HG03575 (cell line): ENCODE measurements at regions not wholly inside any gene's neighbourhood (a gene's known extent, or its start where the extent isn't known, plus 50 kb on each side); places are given as distances from the start of the nearest gene placed in this dataset.
"Not testable (repeated sequence)": the region's sequence is repeated elsewhere in the genome, so short reads cannot be mapped to it uniquely, and the experiment has no call there.

ENCODE experiments used
- ATAC-seq: cut with Tn5 transposase; IDR thresholded peaks from one replicate; pipeline ENCODE4 v1.9.1; 2021; ENCODE audit not compliant: unreplicated experiment, insufficient number of reproducible peaks, low FRiP score; ENCODE audit errors: extremely low read depth

DNA sequence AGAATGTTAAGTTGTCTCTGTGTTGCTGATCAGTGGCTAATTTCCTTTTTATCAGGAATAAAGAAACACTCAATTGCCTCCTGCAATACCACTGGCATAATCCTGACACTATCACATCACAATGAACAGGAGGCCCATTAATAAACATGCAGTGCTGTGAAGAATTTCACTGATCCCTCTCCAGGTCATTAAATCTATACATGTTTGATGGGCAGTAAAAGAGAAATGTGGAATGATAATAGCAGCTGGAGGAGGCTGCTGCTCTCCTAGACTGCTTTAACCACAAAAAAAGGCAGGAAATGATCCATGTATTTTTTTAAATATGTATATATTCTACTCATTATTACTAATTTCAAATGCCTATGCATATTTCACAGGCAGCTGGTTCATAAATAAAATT, 202.1 kb downstream of the CENPC start:
- no peak for ATAC-seq

DNA sequence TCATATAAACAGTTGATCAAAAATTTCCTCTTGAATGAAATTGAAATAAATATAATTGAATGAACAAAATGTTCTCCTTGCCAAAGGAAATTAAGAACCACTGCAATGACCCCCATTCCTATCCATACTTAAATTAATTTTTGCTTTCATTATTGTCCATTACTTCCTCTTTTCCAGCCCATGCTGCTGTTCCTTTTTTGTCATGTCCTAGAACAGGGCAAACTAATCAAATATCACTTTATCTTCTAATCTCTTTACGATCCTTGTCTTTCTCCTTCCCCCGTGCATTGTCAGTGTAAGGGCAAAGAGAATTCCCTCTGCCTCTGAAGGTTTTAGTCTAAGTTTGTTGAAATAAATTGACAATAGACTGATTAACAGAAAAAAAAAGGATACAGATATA, 203.0 kb downstream of the CENPC start:
- ATAC-seq, result no peak

DNA sequence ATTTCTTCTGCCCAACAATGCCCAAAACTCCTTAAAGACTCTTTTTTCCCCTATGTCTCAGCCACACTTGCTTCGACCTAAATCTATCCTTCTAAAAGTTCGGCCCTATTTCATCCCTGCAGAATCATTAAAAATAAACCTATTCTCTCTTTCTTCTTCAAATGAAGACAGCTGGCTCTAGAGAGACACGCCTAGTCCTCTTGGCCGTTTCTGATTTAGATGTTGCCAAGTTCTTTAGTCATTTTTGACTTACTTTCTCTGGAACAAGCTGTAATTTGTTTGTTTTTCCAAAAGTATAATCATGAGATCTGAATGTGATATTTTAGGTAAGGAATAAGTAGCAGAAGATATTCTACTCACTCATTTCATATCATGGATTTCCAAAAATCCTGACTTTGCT, 211.6 kb downstream of the CENPC start:
- no peak for ATAC-seq

DNA sequence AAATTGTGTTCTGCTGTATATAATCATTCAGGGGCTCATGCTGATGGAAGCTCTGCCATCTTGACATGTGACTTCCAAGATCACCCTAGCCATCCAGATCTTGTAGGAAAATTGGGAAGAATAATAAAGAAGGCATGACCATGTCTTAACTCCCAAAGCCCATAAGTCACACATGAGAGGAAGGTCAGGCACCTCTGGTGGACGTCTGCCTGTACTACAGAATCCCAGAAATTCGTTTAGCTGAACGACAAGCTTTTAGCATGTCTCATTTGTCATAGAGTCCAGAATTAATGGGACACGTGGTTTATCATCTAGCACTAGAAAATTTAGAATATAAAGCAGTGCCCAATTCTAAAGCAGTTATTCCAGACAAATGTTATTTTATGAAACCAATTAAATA, 212.7 kb downstream of the CENPC start:
- ATAC-seq, result no peak

DNA sequence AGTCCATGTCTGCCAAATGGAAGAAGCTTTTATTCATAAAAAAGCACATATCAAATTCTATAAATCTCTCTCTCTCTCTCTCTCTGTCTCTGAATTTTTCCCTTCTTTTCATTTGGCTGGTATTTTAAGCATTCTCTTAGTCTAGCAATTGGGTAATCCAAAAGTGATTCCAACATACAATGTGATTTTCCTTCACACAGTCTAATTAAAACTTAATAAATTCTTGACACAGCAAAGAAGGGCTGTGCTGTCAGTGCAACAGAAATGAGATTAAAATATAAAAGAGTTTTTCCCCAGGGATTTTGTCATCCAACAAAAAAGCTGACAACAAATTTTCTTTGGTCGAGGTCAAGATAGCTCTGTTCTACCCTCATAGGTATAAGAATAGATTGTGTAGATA, 216.9 kb downstream of the CENPC start:
- no peak for ATAC-seq

DNA sequence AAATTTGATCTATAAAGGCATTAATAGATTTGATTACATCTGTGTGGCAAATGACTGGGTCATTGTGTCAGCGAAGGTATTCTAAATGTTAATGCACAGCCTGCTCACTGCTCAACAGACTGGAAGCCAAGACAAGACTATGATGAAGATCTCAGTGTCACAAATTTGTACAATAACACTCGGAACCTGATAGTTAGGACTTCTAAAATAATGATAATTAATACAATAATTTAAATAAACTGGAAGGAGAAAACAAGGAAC, 217.4 kb downstream of the CENPC start:
- ATAC-seq, result no peak

DNA sequence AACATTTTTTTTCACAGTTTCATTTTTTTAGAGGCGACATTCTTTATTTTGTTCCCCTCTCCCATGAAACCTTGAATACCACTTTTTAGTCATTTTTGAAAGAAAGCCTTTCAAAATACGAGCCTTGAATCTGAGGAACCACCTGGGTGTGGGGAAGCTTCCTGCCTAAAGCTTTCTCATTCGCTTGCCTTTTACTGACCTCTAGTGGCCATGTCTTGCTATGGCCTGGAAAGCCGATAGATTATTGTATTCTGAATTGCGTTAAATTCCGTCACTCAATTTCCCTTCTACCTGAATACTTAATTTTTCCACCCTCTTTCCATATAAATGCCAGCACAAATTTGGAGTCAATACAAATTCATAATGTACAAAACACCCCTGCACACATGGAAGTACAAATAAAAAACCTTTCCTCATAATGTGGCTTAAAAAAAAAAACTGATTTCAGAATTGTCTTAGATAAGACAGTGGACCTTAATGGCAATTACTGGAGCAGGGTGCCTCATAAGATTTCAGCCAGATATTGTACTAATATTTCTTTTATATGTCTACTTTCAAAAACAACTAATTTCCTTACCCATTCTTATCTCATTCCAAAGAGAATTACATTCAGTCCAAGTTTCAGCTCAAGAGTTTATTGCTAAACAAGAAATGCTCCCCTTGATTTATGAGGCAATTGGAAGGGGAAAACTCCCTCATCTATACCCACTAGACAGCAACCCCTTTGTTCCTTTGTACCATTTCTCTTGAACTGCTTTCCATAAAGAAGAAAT, 217.9 kb downstream of the CENPC start:
- peak; percentile 97 for ATAC-seq

DNA sequence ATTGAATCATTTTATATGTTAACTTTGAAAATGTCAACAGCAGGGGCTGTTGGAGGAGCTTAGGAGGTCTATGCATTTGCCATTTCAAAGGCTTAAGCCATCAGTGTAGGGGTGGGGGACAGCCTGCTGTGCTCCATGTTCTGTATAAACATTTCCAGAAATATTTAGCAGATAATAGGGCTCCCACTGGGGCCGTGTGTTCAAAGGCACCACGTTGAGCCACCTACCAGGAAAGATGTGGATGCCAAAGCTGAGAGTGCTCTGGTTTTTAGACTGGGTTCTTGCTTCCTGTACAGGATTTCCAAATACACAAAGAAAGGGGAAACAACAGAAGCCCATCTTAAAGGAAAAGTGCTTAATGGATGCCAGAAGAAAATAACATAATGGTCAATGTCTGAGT, 219.5 kb downstream of the CENPC start:
- ATAC-seq, result no peak

DNA sequence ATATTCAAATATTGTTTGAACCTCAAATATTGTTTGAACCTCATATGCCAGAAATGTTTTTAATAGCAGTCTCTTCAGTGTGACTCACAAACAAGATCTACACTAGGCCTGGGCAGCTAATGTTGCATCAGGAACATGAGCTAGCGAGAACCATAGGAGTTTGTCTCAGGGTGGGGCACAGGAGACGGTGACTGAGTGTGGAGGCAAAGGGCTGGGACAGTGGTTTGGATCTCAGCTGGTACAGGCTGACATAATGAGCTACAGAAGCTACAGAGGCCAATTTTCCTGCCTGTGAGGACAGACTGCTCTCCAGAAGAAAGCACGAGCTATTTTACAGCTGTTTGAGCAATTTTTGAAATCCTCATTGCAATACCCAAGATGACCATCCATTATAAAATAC, 224.7 kb downstream of the CENPC start:
- ATAC-seq, result no peak

DNA sequence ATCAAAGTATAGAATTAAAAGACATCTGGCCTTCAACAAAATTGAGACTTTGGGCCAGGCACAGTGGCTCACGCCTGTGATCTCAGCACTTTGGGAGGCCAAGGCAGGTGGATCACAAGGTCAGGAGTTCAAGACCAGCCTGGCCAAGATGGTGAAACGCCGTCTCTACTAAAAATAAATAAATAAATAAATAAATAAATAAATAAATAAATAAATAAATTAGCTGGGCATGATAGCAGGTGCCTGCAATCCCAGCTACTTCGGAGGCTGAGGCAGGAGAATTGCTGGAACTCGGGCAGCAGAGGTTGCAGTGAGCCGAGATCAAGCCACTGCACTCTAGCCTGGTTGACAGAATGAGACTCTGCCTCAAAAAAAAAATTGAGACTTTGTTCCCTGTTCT, 225.7 kb downstream of the CENPC start:
- ATAC-seq, result not testable (repeated sequence)

DNA sequence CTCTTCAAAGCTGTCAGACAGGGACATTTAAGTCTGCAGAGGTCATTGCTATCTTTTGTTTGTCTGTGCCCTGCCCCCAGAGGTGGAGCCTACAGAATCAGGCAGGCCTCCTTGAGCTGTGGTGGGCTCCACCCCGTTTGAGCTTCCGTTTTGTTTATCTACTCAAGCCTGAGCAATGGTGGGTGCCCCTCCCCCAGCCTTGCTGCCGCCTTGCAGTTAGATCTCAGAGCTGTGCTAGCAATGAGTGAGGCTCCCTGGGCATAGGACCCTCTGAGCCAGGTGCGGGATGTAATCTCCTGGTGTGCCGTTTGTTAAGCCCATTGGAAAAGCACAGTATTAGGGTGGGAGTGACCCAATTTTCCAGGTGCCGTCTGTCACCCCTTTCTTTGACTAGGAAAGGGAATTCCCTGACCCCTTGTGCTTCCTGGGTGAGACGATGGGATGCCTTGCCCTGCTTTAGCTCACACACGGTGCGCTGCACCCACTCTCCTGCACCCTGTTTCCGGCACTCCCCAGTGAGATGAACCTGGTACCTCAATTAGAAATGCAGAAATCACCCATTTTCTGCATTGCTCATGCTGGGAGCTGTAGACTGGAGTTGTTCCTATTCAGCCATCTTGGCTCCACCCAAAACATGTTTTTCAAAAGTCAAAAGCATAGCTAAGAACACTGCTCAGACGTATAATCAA, 244.7 kb downstream of the CENPC start:
- ATAC-seq, result not testable (repeated sequence)

DNA sequence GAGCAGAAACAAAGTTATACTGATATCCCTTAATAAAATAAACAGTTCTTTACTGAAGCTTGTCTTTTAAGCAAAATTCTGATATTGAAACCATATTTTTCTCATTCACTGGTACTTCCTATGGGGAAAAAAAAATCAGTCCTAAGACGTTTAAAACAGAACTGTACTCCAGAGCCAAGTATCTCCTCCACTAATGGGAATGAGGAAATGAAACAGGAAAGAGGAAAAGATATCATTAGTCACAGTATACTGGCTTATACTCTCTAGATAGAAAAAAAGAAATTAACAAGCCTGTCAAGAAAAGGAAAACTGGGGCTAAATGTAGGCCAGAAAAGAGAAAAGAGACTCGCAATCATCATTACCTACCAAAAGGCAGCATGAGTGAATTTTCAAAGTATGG, 252.7 kb downstream of the CENPC start:
- no peak for ATAC-seq

DNA sequence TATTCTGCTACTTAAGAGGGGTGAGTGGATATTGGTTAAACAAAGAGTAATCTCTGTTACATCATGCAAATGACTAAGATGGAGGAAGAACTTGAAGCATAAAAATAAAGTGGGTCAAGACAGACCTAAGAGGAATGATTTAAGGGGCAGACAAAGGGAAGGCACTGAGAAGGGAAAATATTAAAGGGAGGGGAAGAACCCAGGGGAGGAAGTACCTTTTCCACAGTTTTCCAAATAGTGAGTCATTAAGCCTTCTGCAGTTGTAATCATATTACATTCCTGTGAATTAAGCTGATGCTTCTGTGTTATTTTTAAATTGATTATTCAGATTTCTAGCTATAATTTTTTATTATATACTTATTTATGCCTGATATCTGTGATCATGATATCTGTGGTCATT, 253.3 kb downstream of the CENPC start:
- no peak for ATAC-seq

DNA sequence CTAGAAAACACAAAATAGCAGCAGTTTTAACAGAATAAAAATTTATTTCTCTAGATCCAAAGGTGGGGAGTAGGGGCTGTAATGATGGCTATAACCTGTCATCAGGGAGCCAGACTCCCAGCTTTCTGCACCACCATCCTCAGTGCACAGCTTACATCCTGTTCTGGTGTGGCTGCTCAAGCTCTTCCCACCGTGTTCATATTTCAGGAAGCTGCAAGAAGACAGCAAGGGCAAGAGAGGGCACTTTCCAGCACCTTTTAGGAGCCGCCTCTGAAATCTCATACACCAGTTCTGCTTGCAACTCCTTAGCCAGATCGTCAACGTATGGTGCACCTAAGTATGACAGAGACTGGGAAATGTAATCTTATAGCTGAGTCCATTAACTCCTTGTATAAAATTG, 253.7 kb downstream of the CENPC start:
- ATAC-seq, result no peak

DNA sequence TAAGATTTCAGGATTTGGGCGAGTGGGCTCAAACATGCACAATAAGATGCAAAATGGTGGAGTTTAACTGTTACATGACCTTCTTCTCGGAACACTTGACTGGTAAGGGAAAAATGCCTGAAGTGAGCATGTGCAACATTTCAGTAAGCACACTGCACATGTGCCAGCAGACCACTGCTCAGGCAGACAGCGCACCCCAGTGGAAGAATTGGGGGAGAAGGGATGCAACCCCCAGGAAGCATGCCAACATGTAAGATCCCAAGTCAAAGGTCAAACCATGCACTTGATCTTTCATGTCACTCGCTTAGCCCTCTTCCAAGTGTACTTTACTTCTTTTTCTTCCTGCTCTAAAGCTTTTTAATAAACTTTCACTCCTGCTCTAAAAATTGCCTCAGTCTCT, 256.3 kb downstream of the CENPC start:
- no peak for ATAC-seq

DNA sequence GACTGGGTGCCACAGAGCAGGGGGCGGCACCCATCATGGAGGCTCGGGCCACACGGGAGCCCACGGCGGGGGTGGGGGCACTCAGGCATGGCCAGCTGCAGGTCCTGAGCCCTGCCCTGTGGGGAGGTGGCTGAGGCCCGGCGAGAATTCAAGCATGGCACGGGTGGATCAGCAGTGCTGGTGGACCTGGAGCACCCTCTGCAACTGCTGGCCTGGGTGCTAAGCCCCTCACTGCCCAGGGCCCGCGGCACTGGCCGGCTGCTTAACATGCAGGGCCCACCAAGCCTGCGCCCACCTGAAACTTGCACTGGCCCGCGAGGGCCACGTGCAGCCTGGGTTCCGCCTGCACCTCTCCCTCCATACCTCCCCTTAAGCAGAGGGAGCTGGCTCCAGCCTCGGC, 258.6 kb downstream of the CENPC start:
- ATAC-seq, result no peak

DNA sequence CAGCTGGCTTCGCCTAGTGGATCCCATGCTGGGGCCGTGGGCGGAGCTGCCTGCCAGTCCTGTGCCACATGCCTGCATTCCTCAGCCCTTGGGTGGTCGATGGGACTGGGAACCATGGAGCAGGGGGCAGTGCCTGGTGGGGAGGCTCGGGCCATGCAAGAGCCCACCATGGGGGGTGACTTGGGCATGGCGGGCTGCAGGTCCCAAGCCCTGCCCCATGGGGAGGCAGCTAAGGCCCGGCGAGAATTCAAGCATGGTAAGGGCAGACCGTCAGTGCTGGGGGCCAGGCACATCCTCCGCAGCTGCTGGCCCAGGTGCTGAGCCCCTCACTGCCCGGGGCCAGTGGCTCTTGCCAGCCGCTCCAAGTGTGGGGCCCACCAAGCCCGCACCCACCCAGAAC, 262.6 kb downstream of the CENPC start:
- ATAC-seq, result no peak

DNA sequence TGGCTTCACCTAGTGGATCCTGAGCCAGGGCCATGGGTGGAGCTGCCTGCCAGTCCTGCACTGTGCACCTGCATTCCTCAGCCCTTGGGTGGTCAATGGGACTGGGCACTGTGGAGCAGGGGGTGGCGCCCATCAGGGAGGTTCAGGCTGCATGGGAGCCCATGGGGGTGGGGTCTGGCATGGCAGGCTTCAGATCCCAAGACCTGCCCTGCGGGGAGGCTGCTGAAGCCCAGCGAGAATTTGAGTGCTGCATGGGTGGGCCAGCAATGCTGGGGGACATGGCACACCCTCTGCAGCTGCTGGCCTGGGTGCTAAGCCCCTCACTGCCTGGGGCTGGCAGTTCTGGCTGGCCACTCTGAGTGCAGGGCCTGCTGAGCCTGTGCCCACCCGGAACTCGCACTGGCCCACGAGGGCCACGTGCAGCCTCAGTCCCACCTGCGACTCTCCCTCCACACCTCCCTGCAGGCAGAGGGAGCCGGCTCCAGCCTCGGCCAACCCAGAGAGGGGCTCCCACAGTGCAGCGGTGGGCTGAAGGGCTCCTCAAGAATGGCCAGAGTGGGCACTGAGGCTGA, 270.0 kb downstream of the CENPC start:
- ATAC-seq, result no peak

DNA sequence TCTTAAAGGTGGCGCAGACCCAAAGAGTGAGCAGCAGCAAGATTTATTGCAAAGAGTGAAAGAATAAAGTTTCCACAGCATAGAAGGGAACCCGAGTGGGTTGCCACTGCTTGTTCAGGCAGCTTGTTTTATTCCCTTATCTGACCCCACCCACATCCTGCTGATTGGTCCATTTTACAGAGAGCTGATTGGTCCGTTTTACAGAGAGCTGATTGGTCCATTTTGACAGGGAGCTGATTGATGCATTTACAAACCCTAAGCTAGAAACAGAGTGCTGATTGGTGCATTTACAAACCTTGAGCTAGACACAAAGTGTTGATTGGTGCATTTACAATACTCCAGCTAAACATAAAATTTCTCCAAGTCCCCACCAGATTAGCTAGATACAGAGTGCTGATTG, 270.6 kb downstream of the CENPC start:
- not testable (repeated sequence) for ATAC-seq

DNA sequence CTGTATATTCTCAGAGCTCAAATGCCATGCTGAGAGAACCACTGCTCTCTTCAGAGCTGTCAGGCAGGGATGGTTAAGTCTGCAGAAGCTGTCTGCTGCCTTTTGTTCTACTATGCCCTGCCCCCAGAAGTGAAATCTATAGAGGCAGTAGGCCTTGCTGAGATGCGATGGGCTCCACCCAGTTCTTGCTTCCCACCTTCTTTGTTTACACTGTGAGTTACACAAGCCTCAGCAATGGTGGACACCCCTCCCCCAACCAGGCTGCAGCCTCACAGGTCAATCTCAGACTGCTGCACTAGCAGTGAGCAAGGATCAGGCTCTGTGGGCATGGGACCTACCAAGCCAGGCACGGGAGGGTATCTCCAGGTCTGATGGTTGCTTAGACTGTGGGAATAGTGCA, 271.6 kb downstream of the CENPC start:
- ATAC-seq, result no peak

DNA sequence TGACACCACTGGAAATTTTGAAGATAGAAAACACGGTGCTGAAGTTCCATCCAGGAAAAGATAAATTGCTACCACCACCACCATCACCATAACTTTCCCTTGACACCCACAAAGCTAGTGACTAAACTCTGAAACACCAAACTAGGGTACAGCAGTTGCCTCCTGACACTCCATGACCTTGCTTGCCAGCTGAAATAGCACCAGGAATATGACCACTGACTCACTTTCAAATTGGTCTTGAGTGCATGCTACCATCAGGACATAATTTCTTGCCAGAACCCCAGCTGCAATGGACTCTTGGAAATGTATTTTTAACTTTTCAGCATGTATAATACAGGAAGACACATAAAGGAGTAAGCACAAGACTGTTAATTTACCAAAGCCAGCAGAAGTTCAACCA, 283.3 kb downstream of the CENPC start:
- no peak for ATAC-seq
